Left ventricle myocardium inferior (tissue), 1 donor: ENCODE measurements at regions not wholly inside any gene's neighbourhood (a gene's known extent, or its start where the extent isn't known, plus 50 kb on each side); places are given as distances from the start of the nearest gene placed in this dataset.

Experiments used
- DNase-seq: peaks from one replicate; pipeline ENCODE4 v3.0.0-alpha.2; 2020
- H3K27ac ChIP-seq: fragments of 200-600 bp; replicated peaks from 2 replicates; pipeline ENCODE4 v1.8.0; 2021
- H3K27me3 ChIP-seq: fragments of 200-600 bp; 2 replicates; pipeline ENCODE4 v1.8.0; 2021; ENCODE audit warnings: low read depth
- H3K36me3 ChIP-seq: fragments of 200-600 bp; 2 replicates; pipeline ENCODE4 v1.8.0; 2021
- H3K4me1 ChIP-seq: fragments of 200-600 bp; 2 replicates; pipeline ENCODE4 v1.8.0; 2021
- H3K4me3 ChIP-seq: fragments of 200-600 bp; 2 replicates; pipeline ENCODE4 v1.8.0; 2021; ENCODE audit warnings: mild to moderate bottlenecking, moderate library complexity
- H3K9me3 ChIP-seq: fragments of 200-600 bp; replicated peaks from 2 replicates; pipeline ENCODE4 v1.8.0; 2021
- CTCF ChIP-seq: fragments of 200-600 bp; IDR thresholded peaks from 2 replicates; pipeline ENCODE4 v1.8.0; 2021; ENCODE audit warnings: antibody characterized with exemption, mild to moderate bottlenecking, borderline replicate concordance
- intact Hi-C: fragments of 100-400 bp; cut with micrococcal nuclease; formaldehyde crosslinking; loops from one replicate; pipeline ENCODE4 v1.11.0; 2022
- donor health status: DM: no; HTN: yes; CAD: no; lungs with severe emphysema.

GRCh38 chr2:103437161-103437560, 675.3 kb downstream of the TMEM182 start:
- no peak for DNase-seq
- no peak overlapping the region for H3K27ac ChIP-seq
- no peaks in the 10 kb centered on the region for H3K36me3 ChIP-seq
- no peaks in the 10 kb centered on the region for H3K27me3 ChIP-seq
- intact Hi-C loops: no loop called here
- H3K4me3 ChIP-seq: no peak overlapping the region
- TF ChIP-seq CTCF: no peak
- H3K4me1 ChIP-seq: no peaks in the 10 kb centered on the region
- no peaks in the 10 kb centered on the region for H3K9me3 ChIP-seq

- no peak for DNase-seq
- no peaks in the 10 kb centered on the region for H3K36me3 ChIP-seq
- intact Hi-C loops: no loop called here
- no peak overlapping the region for H3K4me3 ChIP-seq
- H3K27me3 ChIP-seq: no peaks in the 10 kb centered on the region
- H3K27ac ChIP-seq: no peak overlapping the region
- no peak for TF ChIP-seq CTCF
- no peaks in the 10 kb centered on the region for H3K9me3 ChIP-seq
- H3K4me1 ChIP-seq: no peaks in the 10 kb centered on the region
Measured at GRCh38 chr2:103445347-103445746, 683.5 kb downstream of the TMEM182 start.

- no peaks in the 10 kb centered on the region for H3K36me3 ChIP-seq
- H3K4me1 ChIP-seq: no peaks in the 10 kb centered on the region
- no peaks in the 10 kb centered on the region for H3K27me3 ChIP-seq
- DNase-seq: no peak
- H3K9me3 ChIP-seq: no peaks in the 10 kb centered on the region
- no peak for TF ChIP-seq CTCF
- no peak overlapping the region for H3K4me3 ChIP-seq
- intact Hi-C loops: no loop called here
- H3K27ac ChIP-seq: no peak overlapping the region
Measured at GRCh38 chr2:103448495-103448894, 686.7 kb downstream of the TMEM182 start.

- no peak overlapping the region for H3K27ac ChIP-seq
- intact Hi-C loops: no loop called here
- H3K4me3 ChIP-seq: no peak overlapping the region
- no peak for TF ChIP-seq CTCF
- H3K4me1 ChIP-seq: no peaks in the 10 kb centered on the region
- no peaks in the 10 kb centered on the region for H3K36me3 ChIP-seq
- no peak for DNase-seq
- no peaks in the 10 kb centered on the region for H3K9me3 ChIP-seq
- H3K27me3 ChIP-seq: no peaks in the 10 kb centered on the region
Measured at GRCh38 chr2:103451283-103451682, 689.5 kb downstream of the TMEM182 start.

- no peaks in the 10 kb centered on the region for H3K4me1 ChIP-seq
- intact Hi-C loops: no loop called here
- DNase-seq: no peak
Measured at GRCh38 chr2:103459283-103459682, 697.5 kb downstream of the TMEM182 start.

More at GRCh38 chr2:103459283-103459682, 697.5 kb downstream of the TMEM182 start:
- Histone ChIP-seq H3K27me3 (no peaks in the 10 kb centered on the region), H3K27ac (no peak overlapping the region), H3K9me3 (peaks cover 5% of the 10 kb centered on the region), H3K4me3 (no peak overlapping the region), H3K36me3 (no peaks in the 10 kb centered on the region)
- TF ChIP-seq CTCF: no peak
